ENCODE measurements at regions not wholly inside any gene's neighbourhood (a gene's known extent, or its start where the extent isn't known, plus 50 kb on each side); places are given as distances from the start of the nearest gene placed in this dataset.

GRCh38 chr22:49642741-49643140 lies 184.9 kb downstream of the BRD1 start:
- no peak for TF ChIP-seq CTCF (IDR thresholded peaks at IDR 0.05; ENCODE audit: low read depth, low read length, poor library complexity, severe bottlenecking)
- TF ChIP-seq EZH2phosphoT487 (IDR thresholded peaks at IDR 0.05; ENCODE audit: borderline replicate concordance, low read length) = no peak
